Neural progenitor cell (in vitro differentiated cells): ENCODE measurements at regions not wholly inside any gene's neighbourhood (a gene's known extent, or its start where the extent isn't known, plus 50 kb on each side); places are given as distances from the start of the nearest gene placed in this dataset.

ENCODE experiments used
- CTCF ChIP-seq: fragments of 200-600 bp; sonication (generic); IDR thresholded peaks from 2 replicates; pipeline ENCODE4 v1.5.1; 2017; ENCODE audit warnings: antibody characterized with exemption, mild to moderate bottlenecking
- EZH2 ChIP-seq: fragments of 200-600 bp; sonication (generic); IDR thresholded peaks from 2 replicates; pipeline ENCODE4 v1.6.1; 2017; ENCODE audit warnings: antibody characterized with exemption, mild to moderate bottlenecking, moderate library complexity
- EZH2phosphoT487 ChIP-seq: fragments of 200-600 bp; sonication (generic); IDR thresholded peaks from 2 replicates; pipeline ENCODE4 v1.6.1; 2017; ENCODE audit warnings: antibody characterized with exemption

GRCh38 chr5:18503797-18504328 lies 869.6 kb downstream of the TAF11L14 start:
- TF ChIP-seq EZH2 (no peak), CTCF (no peak), EZH2phosphoT487 (no peak)
